HG03159 (cell line): ENCODE measurements at regions not wholly inside any gene's neighbourhood (a gene's known extent, or its start where the extent isn't known, plus 50 kb on each side); places are given as distances from the start of the nearest gene placed in this dataset.

Source experiments
- ATAC-seq: cut with Tn5 transposase; IDR thresholded peaks from one replicate; pipeline ENCODE4 v1.9.1; 2021; ENCODE audit warnings: mild to moderate bottlenecking, moderate library complexity; ENCODE audit not compliant: unreplicated experiment

- ATAC-seq: no peak
Observed at GRCh38 chr7:16320099-16320660, 101.2 kb downstream of the CRPPA start.

- ATAC-seq: no peak
Observed at GRCh38 chr7:16318989-16319915, 102.1 kb downstream of the CRPPA start.

GRCh38 chr7:16318463-16318862, 102.9 kb downstream of the CRPPA start:
- ATAC-seq: no peak

- ATAC-seq: no peak
Observed at GRCh38 chr7:16317406-16317805, 103.9 kb downstream of the CRPPA start.

- ATAC-seq: no peak
Observed at GRCh38 chr7:16315280-16315679, 106.1 kb downstream of the CRPPA start.

- no peak for ATAC-seq
Observed at GRCh38 chr7:16309129-16309528, 112.2 kb downstream of the CRPPA start.

GRCh38 chr7:16301291-16301690, 120.0 kb downstream of the CRPPA start:
- no peak for ATAC-seq

- no peak for ATAC-seq
Observed at GRCh38 chr7:16300361-16300895, 120.9 kb downstream of the CRPPA start.

GRCh38 chr7:16299853-16300252, 121.5 kb downstream of the CRPPA start:
- ATAC-seq: no peak

- no peak for ATAC-seq
Observed at GRCh38 chr7:16298221-16298620, 123.1 kb downstream of the CRPPA start.

- ATAC-seq: no peak
Observed at GRCh38 chr7:16295558-16295957, 125.8 kb downstream of the CRPPA start.

- ATAC-seq: no peak
Observed at GRCh38 chr7:16293669-16294425, 127.5 kb downstream of the CRPPA start.

GRCh38 chr7:16284581-16284980, 136.8 kb downstream of the CRPPA start:
- ATAC-seq: no peak

- ATAC-seq: no peak
Observed at GRCh38 chr7:16278167-16278787, 143.1 kb downstream of the CRPPA start.

GRCh38 chr7:16271990-16272665, 149.2 kb downstream of the CRPPA start:
- no peak for ATAC-seq

- peak; percentile 66 for ATAC-seq
Observed at GRCh38 chr7:16271355-16271915, 149.9 kb downstream of the CRPPA start.

- ATAC-seq: no peak
Observed at GRCh38 chr7:16270844-16271243, 150.5 kb downstream of the CRPPA start.

GRCh38 chr7:16268821-16269768, 152.2 kb downstream of the CRPPA start:
- no peak for ATAC-seq
